Effector memory CD8-positive, alpha-beta T cell (primary cell): ENCODE measurements at regions not wholly inside any gene's neighbourhood (a gene's known extent, or its start where the extent isn't known, plus 50 kb on each side); places are given as distances from the start of the nearest gene placed in this dataset.

ENCODE experiments used
- ATAC-seq: fragments of 150-1000 bp; cut with Tn5 transposase; replicated peaks from 2 replicates; pipeline ENCODE4 v1.10.0; 2021; ENCODE audit warnings: mild to moderate bottlenecking, moderate library complexity
- DNase-seq, 3 experiments: peaks; one replicate each; pipeline ENCODE4 v3.0.0; 2021
- H3K27ac Mint-ChIP-seq, 2 donors: one replicate each; pipeline ENCODE4 v1.8.0; 2022; ENCODE audit warnings: mild to moderate bottlenecking in 2 of 2, mixed read lengths in 2 of 2, moderate library complexity in 2 of 2
- H3K27me3 Mint-ChIP-seq, 2 donors: one replicate each; pipeline ENCODE4 v1.8.0; 2022; ENCODE audit warnings: mixed read lengths in 2 of 2
- H3K36me3 Mint-ChIP-seq: one replicate; pipeline ENCODE4 v1.8.0; 2022; ENCODE audit warnings: mild to moderate bottlenecking, moderate library complexity, mixed read lengths; ENCODE audit not compliant: insufficient read depth
- H3K4me1 Mint-ChIP-seq, 2 donors: one replicate each; pipeline ENCODE4 v1.8.0; 2022; ENCODE audit warnings: low read depth in 2 of 2, mixed read lengths in 2 of 2
- H3K4me3 Mint-ChIP-seq, 2 donors: one replicate each; pipeline ENCODE4 v1.8.0; 2022; ENCODE audit warnings: mild to moderate bottlenecking in 2 of 2, mixed read lengths in 2 of 2, moderate library complexity in 2 of 2
- H3K9me3 Mint-ChIP-seq, 2 donors: one replicate each; pipeline ENCODE4 v1.8.0; 2022; ENCODE audit warnings: mixed read lengths in 2 of 2

- Mint-ChIP-seq H3K27ac (no peak overlapping the region), H3K4me1 (no peaks in the 10 kb centered on the region), H3K9me3 (peaks cover 9% of the 10 kb centered on the region in 2 donors), H3K4me3 (no peak overlapping the region), H3K36me3 (peaks cover 3% of the 10 kb centered on the region), H3K27me3 (no peaks in the 10 kb centered on the region)
- ATAC-seq (no peak), DNase-seq (no peak)
Observed at GRCh38 chr18:73742957-73743356, 404.7 kb downstream of the FBXO15 start.

GRCh38 chr18:73741946-73742345 is 405.7 kb downstream of the FBXO15 start:
- no peak for ATAC-seq
- Mint-ChIP-seq H3K36me3 (peaks cover 3% of the 10 kb centered on the region), H3K27me3 (no peaks in the 10 kb centered on the region), H3K9me3 (peaks cover 8 to 14% of the 10 kb centered on the region in 2 donors), H3K4me1 (no peaks in the 10 kb centered on the region), H3K27ac (no peak overlapping the region), H3K4me3 (no peak overlapping the region)
- no peak for DNase-seq

- no peak for DNase-seq
- no peaks in the 10 kb centered on the region for H3K27me3 Mint-ChIP-seq
- H3K36me3 Mint-ChIP-seq, result peaks cover 6% of the 10 kb centered on the region
- H3K27ac Mint-ChIP-seq, result no peak overlapping the region
- H3K4me3 Mint-ChIP-seq, result no peak overlapping the region
- H3K4me1 Mint-ChIP-seq, result no peaks in the 10 kb centered on the region
- H3K9me3 Mint-ChIP-seq, result peaks cover 10 to 25% of the 10 kb centered on the region in 2 donors
- no peak for ATAC-seq
Observed at GRCh38 chr18:73739098-73739497, 408.5 kb downstream of the FBXO15 start.

GRCh38 chr18:73737990-73738389 is 409.6 kb downstream of the FBXO15 start:
- H3K4me3 Mint-ChIP-seq, result no peak overlapping the region
- H3K4me1 Mint-ChIP-seq, result no peaks in the 10 kb centered on the region
- no peaks in the 10 kb centered on the region for H3K27me3 Mint-ChIP-seq
- peaks cover 6 to 25% of the 10 kb centered on the region in 2 donors for H3K9me3 Mint-ChIP-seq
- H3K36me3 Mint-ChIP-seq, result peaks cover 3% of the 10 kb centered on the region
- DNase-seq, result no peak
- no peak overlapping the region for H3K27ac Mint-ChIP-seq
- ATAC-seq, result no peak

- DNase-seq, result no peak
- H3K36me3 Mint-ChIP-seq, result peaks cover 3% of the 10 kb centered on the region
- no peaks in the 10 kb centered on the region for H3K27me3 Mint-ChIP-seq
- ATAC-seq, result no peak
- no peak overlapping the region for H3K4me3 Mint-ChIP-seq
- H3K4me1 Mint-ChIP-seq, result no peaks in the 10 kb centered on the region
- H3K9me3 Mint-ChIP-seq, result peaks cover 11 to 34% of the 10 kb centered on the region in 2 donors
- H3K27ac Mint-ChIP-seq, result no peak overlapping the region
Observed at GRCh38 chr18:73735836-73736235, 411.8 kb downstream of the FBXO15 start.

GRCh38 chr18:73733806-73734314 is 413.8 kb downstream of the FBXO15 start:
- Mint-ChIP-seq H3K9me3 (peaks cover 14 to 34% of the 10 kb centered on the region in 2 donors), H3K36me3 (peaks cover 3% of the 10 kb centered on the region), H3K27me3 (no peaks in the 10 kb centered on the region), H3K4me1 (no peaks in the 10 kb centered on the region), H3K27ac (no peak overlapping the region), H3K4me3 (no peak overlapping the region)
- ATAC-seq (no peak), DNase-seq (no peak)

- DNase-seq (no peak), ATAC-seq (no peak)
- no peak overlapping the region for H3K4me3 Mint-ChIP-seq
- peaks cover 12 to 34% of the 10 kb centered on the region in 2 donors for H3K9me3 Mint-ChIP-seq
- H3K27ac Mint-ChIP-seq, result no peak overlapping the region
- peaks cover 3% of the 10 kb centered on the region for H3K36me3 Mint-ChIP-seq
- no peaks in the 10 kb centered on the region for H3K4me1 Mint-ChIP-seq
- no peaks in the 10 kb centered on the region for H3K27me3 Mint-ChIP-seq
Observed at GRCh38 chr18:73733376-73733775, 414.3 kb downstream of the FBXO15 start.

- Mint-ChIP-seq H3K9me3 (peaks cover 12 to 17% of the 10 kb centered on the region in 2 donors), H3K4me1 (no peaks in the 10 kb centered on the region), H3K4me3 (no peak overlapping the region), H3K36me3 (no peaks in the 10 kb centered on the region), H3K27me3 (no peaks in the 10 kb centered on the region), H3K27ac (no peak overlapping the region)
- DNase-seq (no peak), ATAC-seq (no peak)
Observed at GRCh38 chr18:73728657-73729056, 419.0 kb downstream of the FBXO15 start.

GRCh38 chr18:73724958-73725357 is 422.7 kb downstream of the FBXO15 start:
- Mint-ChIP-seq H3K27me3 (no peaks in the 10 kb centered on the region), H3K27ac (no peak overlapping the region), H3K4me1 (no peaks in the 10 kb centered on the region), H3K4me3 (no peak overlapping the region), H3K36me3 (no peaks in the 10 kb centered on the region), H3K9me3 (peaks cover 3 to 4% of the 10 kb centered on the region in 2 donors)
- no peak for ATAC-seq
- no peak for DNase-seq

- no peaks in the 10 kb centered on the region for H3K27me3 Mint-ChIP-seq
- ATAC-seq (no peak), DNase-seq (no peak)
- no peaks in the 10 kb centered on the region for H3K4me1 Mint-ChIP-seq
- H3K36me3 Mint-ChIP-seq, result no peaks in the 10 kb centered on the region
- H3K9me3 Mint-ChIP-seq, result peaks cover 8 to 12% of the 10 kb centered on the region in 2 donors
- H3K4me3 Mint-ChIP-seq, result no peak overlapping the region
- no peak overlapping the region for H3K27ac Mint-ChIP-seq
Observed at GRCh38 chr18:73719611-73720010, 428.0 kb downstream of the FBXO15 start.

- no peak overlapping the region for H3K4me3 Mint-ChIP-seq
- no peak for DNase-seq
- no peaks in the 10 kb centered on the region for H3K4me1 Mint-ChIP-seq
- no peaks in the 10 kb centered on the region for H3K36me3 Mint-ChIP-seq
- peaks cover 5 to 14% of the 10 kb centered on the region in 2 donors for H3K9me3 Mint-ChIP-seq
- ATAC-seq, result no peak
- no peak overlapping the region for H3K27ac Mint-ChIP-seq
- no peaks in the 10 kb centered on the region for H3K27me3 Mint-ChIP-seq
Observed at GRCh38 chr18:73717570-73717969, 430.1 kb downstream of the FBXO15 start.

GRCh38 chr18:73715210-73715670 is 432.4 kb downstream of the FBXO15 start:
- Mint-ChIP-seq H3K4me1 (no peaks in the 10 kb centered on the region), H3K36me3 (no peaks in the 10 kb centered on the region), H3K27me3 (no peaks in the 10 kb centered on the region), H3K9me3 (peaks cover 9 to 21% of the 10 kb centered on the region in 2 donors), H3K4me3 (no peak overlapping the region), H3K27ac (no peak overlapping the region)
- DNase-seq (no peak), ATAC-seq (no peak)

- H3K4me1 Mint-ChIP-seq, result no peaks in the 10 kb centered on the region
- no peak overlapping the region for H3K27ac Mint-ChIP-seq
- DNase-seq (no peak), ATAC-seq (no peak)
- H3K36me3 Mint-ChIP-seq, result no peaks in the 10 kb centered on the region
- H3K9me3 Mint-ChIP-seq, result peaks cover 10 to 21% of the 10 kb centered on the region in 2 donors
- no peak overlapping the region for H3K4me3 Mint-ChIP-seq
- no peaks in the 10 kb centered on the region for H3K27me3 Mint-ChIP-seq
Observed at GRCh38 chr18:73714466-73714865, 433.2 kb downstream of the FBXO15 start.

GRCh38 chr18:73711256-73711655 is 436.4 kb downstream of the FBXO15 start:
- peaks cover 11 to 20% of the 10 kb centered on the region in 2 donors for H3K9me3 Mint-ChIP-seq
- DNase-seq, result no peak
- no peak for ATAC-seq
- no peaks in the 10 kb centered on the region for H3K27me3 Mint-ChIP-seq
- H3K4me1 Mint-ChIP-seq, result no peaks in the 10 kb centered on the region
- H3K36me3 Mint-ChIP-seq, result no peaks in the 10 kb centered on the region
- no peak overlapping the region for H3K27ac Mint-ChIP-seq
- no peak overlapping the region for H3K4me3 Mint-ChIP-seq

- no peaks in the 10 kb centered on the region for H3K27me3 Mint-ChIP-seq
Observed at GRCh38 chr18:73708591-73708990, 439.0 kb downstream of the FBXO15 start.

More at GRCh38 chr18:73708591-73708990, 439.0 kb downstream of the FBXO15 start:
- Mint-ChIP-seq H3K4me3 (no peak overlapping the region), H3K27ac (no peak overlapping the region), H3K9me3 (peaks cover 14 to 20% of the 10 kb centered on the region in 2 donors), H3K36me3 (no peaks in the 10 kb centered on the region), H3K4me1 (no peaks in the 10 kb centered on the region)
- DNase-seq (no peak), ATAC-seq (no peak)
